ENCODE measurements at regions not wholly inside any gene's neighbourhood (a gene's known extent, or its start where the extent isn't known, plus 50 kb on each side); places are given as distances from the start of the nearest gene placed in this dataset.

DNA sequence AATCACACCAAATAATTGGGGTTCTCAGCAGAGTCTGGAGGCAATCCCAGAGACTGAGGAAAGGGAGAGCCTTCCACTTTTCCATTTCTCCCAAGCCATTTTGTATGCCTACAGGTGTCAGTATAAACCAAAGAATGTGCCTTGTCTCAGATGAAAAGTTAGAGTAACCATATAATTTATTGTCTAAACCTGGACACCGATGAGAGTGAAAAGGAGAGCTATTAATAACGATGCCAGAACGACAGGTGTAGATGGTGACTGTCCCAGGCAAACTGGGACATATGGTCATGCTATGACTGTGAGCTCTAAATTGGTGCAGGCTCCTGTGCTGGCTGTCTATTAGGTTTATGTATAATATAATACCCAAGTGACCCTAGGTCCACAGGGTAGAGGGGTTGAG lies 219.6 kb downstream of the ARHGAP12 start:
- no peak for DNase-seq

DNA sequence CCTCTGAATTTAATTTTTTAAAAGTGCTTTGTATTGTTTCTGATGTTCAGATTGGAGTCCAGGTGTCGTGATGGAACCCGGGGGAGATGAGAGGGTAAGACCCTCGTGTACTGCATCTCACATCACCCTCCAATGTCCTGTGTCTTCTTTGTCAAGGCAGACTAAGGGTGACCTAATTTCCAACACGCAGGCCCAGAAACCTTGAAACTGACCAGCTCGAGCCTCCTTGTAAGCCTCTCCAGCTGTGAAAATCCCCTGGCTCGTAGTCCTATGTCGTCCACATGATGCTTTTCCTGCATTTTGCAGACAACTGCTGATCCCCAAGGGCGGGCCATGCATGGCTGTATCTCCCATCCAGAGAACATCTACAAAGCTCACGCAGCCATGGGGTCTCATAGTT lies 220.2 kb downstream of the ARHGAP12 start:
- DNase-seq = no peak

DNA sequence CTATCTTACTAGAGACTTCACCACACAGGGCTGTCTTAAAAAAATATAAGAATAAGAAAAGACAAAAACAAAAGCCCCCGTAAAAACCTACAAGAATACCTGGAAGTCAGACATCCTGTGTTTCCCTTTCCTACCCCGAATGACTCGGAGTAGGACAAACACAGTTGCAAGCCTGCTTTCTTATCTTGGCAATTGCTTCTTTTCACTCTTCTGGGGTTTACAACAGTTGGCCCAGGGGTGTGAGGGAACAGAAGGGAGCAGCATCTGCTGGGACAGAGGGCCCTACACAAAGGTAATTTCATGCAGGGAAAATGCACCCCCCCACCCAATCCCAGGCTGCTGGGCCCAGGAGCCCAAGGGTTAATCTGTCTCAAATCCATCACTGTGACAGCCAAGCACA lies 220.6 kb downstream of the ARHGAP12 start:
- DNase-seq = no peak

DNA sequence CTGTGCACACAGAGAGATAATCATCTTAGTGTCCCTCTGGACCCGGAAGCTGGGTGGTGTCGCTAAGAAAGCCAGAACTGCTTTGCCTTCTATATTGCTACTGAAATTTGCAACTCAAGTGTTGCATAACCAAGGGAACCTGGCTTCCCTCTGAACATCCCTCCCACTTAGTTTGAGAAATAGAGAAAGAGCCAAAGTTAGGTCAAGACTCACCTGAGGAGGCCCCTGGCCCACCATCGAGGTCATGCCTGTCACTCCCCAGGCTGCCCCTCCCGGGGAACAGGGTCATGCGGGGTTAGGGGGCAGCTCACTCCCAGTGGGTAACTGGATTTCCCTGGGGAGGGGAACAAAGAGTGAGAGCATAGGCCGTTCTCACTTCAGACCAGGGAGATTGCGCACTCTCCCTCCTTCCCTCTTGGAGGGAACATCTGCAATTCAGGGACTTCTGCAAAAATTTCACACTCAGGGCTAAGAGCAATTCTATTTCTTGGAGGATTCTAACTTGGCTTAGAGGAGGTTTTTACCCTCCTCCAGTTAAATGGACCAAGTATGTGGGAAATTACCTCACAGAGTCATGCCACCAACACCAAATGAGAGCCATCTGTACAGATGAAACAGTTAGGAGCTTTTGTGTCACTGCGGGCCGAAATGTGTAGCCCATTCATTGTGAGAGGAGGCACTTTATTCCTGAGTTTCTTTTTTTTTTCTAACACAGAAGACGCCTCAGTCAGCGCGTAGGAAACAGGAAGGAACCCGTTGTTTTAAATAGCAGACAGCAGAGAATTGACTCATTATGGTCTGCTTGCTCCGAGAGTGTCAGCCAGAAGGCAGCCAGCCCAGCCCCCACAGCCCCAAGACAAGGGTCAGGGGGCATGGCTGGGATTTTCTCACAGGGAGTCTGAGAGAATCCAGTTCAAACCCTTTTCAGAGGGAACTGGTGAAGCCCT lies 221.3 kb downstream of the ARHGAP12 start:
- DNase-seq = no peak

DNA sequence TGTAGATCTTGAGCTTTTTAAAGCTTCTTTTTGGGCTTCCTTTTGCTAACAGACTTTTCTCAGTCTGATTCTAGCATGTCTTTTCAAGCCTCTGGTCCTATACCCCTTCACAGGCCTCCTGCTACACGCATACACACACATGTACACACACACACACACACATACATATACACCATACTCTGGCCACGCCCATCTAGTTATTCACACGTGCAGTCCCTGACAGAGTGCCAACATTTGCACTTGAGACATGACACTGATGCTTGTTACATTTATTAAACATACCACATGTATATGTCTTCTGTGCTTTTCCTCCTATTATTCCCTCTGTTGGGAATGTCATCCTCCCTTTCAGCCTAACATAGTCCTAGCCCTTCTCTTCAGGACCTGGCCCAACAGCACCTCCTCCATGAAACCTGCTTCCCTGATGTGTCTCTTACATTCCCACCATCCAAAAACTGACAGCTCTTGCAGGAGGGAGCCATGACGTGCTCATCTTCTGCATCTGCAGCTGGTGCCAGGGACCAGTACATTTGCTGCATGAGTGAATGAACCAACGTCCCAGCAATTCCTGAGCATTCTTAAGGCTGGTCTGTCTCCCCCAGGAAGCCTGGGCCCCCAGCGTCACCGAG lies 222.1 kb downstream of the ARHGAP12 start:
- no peak for DNase-seq

DNA sequence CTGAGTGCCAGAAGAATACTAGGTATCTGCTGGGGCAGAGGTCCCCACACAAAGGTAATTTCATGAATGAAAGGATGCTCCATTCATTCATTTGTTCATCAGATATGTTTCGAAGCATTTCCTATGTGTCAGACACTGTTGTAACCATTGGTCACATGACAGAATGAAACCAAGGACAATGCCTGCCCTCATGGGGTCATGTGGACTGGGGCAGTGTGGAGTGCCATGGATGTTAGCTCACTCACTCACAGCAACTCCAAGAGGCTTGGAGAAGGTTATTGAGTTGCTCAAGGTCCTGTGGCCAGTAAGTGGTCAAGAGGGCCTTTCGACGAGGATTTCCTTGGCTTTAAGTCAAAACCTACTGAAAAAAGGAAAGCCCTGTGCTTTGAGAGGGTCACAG lies 223.5 kb downstream of the ARHGAP12 start:
- no peak for DNase-seq

DNA sequence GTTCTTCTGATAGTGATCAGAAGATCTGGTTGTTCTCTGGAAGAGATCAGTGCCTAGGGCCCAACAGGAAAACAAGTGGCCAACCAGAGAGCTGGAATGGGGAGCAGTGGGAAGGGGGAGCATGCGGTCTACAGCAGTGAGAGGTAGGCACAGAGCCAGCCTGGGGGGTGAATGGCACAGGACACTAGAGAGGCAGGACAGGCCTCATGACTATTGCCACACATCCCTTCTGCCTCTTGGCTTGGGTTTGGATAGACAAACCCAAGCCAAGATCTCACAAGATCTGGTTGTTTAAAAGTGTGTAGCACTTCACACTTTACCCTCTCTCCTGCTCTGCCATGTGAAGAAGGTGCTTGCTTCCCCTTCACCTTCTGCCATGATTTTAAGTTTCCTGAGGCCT lies 224.4 kb downstream of the ARHGAP12 start:
- no peak for DNase-seq

DNA sequence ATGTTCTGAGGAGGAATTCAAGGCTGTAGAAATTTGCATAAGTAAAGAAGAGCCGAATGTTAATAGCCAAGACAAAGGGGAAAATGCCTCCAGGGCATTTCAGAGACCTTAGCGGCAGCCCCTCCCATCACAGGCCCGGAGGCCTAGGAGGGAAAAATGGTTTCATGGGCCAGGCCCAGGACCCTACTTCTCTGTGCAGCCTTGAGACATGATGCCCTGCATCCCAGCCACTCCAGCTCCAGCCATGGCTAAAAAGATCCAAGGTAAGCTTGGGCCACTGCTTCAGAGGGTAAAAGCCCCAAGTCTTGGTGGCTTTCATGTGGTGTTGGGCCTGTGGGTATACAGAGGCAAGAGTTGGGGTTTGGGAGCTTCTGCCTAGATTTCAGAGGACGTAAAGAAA lies 225.7 kb downstream of the ARHGAP12 start:
- DNase-seq = no peak

DNA sequence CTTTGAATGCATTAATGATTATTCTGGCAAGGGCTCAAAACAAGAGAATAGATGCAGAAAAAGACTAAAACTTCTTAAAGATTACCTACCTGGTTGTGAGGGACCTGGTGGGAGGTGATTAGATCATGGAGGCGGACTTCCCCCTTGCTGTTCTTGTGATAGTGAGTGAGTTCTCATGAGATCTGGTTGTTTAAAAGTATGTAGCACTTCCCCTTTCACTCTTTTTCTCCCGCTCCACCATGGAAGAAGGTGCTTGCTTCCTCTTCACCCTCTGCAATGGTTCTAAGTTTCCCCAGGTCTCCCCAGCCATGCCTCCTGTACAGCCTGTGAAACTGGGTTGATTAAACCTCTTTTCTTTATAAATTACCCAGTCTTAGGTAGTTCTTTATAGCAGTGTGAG lies 226.6 kb downstream of the ARHGAP12 start:
- no peak for DNase-seq

DNA sequence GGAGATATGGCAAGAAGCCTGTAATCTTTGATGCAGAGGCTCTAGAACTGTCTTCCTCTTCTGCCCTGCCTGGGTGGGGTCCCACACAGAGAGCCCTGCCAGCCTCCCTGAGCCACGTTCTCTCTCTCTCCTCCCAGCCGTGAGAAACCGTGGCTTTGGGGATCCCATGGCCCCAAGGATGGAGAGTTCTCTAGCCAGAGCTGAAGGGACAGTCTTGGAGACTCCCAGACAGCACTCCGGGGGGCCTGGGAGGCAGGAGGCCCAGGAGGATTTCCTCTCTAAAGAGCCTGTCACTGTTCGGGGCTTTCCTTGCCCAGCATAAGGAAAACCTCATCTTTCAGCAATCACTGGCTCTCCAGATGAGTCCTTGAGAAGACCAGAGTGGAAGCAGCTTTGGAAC lies 227.1 kb downstream of the ARHGAP12 start:
- DNase-seq = no peak

DNA sequence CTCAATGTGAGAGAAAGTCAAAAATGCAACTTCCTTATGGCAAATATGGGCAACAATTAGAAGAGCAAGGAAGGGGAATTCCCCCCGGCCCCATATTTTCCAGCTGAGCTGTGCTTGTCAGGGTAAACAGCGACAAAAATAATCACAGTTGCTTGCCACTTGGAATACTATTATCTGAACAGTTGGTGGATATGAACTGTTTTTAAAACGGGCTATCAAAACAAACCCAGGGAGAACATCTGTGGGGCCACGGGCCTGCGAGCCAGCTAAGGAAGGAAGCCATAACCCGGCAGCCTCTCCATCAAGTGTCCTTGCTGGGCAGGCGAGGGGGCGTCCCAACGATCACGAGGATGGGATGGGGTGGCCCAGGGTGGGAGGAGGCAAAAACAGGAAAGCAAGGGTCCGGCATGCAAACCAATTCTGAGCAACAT lies 228.4 kb downstream of the ARHGAP12 start:
- no peak for DNase-seq

DNA sequence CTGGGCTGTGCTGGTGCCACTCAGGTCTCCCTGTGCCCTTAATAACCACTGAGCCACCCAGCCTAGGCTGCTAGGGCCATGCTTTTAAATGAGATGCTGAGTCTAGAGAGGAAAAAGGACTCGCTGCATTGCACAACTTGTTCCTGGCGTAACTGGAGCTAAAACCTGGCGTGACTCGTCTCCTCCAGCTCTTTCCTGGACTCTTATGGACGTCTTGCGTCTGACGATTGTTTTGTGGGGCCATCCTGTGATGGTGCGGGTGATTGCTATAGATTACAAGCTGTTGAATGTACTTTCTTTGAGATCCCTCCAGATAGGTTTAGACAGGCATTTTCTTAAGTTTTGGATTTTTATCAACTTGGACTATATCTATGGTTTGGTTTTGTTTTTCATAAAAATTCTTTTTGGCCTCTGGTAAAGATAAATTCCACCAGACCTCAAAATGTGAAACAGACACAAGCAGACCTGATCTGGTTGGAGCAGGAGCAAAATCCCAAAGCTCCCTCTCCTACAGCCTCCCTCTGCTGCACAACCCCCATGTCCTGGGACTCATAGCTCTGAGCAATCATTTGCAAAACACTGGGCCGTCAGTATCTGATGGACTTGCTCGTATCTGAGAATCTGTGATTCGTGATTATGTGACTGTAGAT lies 230.3 kb downstream of the ARHGAP12 start:
- DNase-seq = no peak

DNA sequence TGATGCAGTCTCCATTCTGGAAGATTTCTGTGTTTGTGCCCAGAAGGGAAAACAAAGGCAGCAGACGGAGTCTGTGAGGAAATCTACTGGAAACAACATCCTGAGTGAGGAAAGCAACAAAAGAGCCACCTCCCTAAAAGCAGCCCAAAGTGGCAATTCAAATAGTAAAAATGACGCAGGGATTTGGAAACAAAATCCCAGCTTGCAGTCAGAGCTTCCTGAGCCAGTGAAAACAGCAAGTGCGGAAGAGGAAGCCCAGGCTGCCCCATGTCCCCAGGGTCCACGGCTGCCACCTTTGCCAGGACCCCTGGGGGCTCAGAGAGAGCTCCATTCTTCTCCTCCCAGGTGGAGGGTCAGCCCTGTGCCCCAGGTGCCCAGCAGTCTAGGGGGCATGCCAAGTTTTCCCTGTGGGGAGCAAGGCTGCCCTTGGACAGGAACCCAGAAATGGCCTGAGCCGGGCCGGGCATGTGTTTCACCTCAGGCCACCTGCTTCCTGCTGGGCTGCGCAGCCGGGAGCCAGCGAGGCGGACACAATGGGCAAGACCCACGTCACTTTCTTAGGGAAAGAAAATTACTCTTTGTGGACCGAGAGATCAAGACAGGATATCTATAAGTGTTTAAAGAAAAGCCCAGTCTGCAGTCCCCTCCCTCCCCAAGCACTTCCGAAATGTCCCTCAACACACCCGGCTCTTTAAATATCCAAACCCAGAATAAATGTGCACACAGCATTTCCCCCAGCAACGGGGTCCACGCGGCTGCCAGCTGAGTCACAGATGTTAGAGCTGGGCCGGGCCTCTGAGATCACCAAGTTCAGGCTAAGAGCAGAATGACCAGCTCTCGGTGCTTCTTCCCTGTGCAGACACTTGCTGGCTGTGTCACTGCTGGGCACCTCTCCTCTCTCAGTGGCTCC lies 231.1 kb downstream of the ARHGAP12 start:
- no peak for DNase-seq

DNA sequence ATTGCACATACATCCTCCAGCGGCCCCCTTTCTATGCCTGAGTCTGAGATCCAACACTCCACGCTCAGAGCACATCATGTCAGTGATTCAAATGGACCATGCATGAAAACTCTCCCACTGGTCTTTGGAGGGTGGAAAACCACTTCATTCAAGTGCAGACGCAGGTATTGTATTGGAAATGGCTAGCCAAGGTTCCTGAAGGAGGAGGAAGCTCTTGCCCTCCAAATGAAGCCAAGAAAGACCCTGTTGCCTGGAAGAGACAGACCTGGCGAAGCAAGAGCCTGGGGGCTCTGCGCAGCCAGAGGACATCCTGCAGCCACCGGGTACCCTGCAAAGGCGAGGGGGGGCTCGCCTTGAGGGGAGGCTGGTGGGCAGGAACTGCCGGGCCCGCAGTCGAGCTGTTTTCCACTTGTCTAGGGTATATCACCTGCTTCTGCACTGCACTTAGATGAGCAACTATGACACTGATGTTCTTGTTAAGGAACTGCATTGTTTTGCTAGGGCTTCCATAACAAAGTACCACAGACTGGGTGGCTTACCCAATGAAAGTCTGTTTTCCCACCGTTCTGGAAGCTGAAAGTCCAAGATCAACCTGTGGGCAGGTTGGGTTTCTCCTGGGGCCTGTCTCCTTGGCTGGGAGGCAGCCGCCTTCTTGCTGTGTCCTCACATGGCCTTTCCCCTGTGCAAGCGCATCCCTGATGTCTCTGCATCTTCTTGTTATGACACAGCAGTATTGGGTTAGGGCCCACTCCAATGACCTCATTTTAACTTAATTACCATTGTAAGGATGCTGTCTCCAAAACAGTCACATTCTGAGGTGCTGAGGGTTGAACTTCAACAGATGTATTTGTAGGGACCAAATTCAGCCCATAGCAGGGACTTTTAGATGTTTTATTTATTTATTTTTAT lies 233.4 kb downstream of the ARHGAP12 start:
- DNase-seq = no peak

DNA sequence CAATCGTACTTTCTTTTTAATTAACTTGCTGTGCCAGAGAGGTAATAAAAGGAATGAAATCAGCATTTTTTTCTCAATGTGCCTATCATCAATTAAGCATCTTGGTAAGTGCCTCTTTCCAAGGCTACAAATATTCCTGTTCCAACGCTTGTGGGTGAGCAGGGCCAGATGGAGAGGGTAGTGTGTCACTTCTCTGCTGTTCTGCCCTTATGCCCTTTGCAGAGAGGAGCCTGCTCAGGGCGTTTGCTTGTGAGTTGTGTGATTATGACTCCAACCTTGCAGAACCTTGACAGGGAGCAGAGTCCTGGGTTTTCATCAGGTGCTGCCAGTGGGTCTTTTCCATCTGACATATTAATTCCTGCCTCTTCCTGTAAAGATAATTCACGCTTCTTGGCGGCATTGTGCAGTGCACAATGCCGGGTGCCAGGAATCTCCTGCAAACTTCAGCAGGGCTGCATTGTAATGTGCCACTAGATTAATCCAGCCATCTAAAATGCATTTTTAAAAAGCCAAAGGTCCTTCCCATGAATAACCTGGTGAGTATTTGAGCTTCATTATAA lies 234.4 kb downstream of the ARHGAP12 start:
- no peak for DNase-seq

DNA sequence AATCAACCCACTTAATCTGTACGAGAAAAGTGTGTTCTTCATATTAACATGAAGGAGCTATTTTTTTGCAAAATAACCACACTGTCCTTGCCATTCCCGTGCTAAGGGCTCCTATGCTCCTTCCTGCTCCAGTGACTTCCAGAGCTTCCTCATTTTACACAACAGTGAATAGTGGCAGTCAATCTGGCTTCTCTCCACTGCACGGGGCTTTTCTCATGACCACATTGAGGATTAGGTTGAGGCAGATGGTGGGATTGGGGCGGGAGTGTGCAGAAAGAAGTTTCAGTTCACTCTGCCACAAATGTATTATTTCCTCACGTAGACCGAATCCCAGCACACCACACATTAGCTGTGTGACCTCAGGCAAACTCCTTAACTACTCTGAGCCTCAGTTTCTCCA lies 235.1 kb downstream of the ARHGAP12 start:
- DNase-seq = no peak

DNA sequence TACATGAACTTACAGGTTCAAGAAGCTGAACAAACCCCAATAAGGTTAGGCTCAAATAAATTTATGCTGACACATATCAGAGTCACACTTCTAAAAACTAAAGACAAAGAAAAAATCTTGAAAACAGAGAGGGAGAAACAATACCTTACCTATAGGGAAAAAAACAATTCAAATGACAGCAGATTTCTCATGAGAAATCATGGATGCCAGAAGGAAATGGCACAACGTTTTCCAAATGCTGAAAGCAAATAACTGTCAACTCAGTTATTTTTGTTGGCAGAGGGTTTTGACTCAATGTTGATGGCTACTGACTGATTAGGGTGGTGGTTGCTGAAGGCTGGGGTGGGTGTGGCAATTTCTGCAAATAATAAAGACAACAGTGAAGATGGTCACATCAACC lies 239.4 kb downstream of the ARHGAP12 start:
- DNase-seq = no peak

DNA sequence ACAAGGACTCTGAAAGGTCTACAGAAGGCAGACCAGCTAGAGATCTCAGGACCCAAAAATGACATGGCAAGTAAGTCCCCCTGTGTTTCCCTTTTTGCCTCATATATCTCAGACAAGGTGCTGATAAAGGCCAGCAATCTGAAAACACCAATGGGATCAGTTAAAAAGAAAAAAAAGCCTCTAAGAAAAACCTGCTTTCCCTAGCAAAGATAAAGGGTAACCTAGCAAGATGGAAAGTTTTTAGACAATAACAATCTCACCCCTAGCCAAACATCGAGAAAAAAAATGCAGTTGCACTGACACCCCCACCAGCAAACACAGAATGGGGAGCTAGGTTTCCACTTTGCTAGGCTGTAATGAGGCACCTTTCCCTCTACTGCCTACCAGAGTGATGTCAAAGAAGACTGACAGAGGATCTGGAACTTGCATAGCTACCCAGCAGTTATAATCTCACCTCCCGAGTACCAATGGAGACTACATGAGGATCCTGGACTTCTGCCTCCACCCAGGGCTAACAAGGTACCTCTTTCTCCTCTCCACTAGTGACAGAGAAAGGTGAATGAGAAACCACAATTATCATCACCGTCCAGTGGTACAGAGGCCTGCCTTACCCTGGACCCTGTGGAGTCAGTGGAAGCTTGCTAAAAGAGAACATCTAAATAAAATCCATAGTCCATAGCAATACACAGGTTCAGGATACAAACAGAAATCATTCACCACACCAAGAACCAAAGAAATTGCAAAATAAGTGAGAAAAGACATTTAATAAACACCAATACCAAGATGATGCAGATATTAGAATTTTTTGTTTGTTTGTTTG lies 240.8 kb downstream of the ARHGAP12 start:
- DNase-seq = no peak

DNA sequence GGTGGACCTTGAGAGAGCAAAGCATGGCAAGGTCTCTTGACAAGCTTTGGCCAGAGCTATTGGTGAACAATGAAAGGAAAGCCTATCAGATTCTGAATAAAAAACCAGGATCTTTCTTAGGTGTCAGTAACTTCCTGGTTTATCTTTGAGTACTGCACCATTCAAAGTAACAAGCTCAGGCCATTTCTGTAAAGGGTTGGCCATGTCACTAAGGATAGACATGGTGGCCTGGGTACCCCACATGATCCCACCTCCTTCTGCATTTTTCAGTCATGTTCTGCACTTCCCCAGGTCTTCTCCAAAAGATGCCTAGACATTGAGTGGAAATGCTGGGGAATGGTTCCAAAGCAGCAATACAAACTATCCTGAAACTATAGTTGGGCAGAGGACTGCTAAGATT lies 242.0 kb downstream of the ARHGAP12 start:
- DNase-seq = no peak

DNA sequence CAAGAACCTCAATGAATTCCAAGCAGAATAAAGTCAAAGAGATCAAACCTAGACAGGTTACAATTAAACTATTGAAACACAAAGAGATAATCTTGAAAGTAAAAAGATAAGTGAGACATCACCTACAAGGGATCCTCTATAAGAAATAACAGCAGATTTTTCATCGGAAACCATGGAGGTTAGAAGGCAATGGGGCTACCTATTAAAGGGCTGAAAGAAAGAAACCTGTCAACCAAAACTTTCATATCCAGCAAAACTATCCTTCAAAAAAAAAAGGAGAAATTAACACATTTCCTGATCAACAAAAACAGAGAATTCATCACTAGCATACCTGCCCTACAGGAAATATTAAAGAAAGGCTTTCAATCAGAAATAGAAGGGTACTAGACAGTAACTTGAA lies 244.9 kb downstream of the ARHGAP12 start:
- DNase-seq = no peak

DNA sequence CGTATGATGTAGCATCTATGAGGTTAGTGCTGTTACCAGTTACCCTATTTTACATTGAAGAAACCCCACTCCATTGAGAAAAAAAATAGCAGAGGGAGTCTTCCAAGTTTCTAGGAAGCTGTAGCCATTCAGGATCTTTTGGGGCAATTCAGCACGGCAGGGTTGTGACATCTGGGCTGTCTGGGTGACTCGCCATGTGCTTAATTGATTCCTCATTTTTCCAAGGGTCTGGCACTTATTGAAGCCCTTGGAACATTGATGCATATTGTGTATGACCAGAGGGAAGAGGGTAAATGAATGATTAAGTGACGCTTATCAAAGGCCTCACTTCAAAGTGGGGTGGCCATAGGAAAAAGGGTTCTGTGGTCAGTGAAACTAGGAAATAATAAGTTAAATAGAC lies 248.7 kb downstream of the ARHGAP12 start:
- no peak for DNase-seq

Measured in NCI-H526 treated with DMSO at 0.1 percent for 48 hours (cell line).